HG02870 (cell line): ENCODE measurements at regions not wholly inside any gene's neighbourhood (a gene's known extent, or its start where the extent isn't known, plus 50 kb on each side); places are given as distances from the start of the nearest gene placed in this dataset.

Experiments
- ATAC-seq: cut with Tn5 transposase; IDR thresholded peaks from one replicate; pipeline ENCODE4 v1.9.1; 2021; ENCODE audit warnings: mild to moderate bottlenecking, moderate library complexity; ENCODE audit not compliant: unreplicated experiment

GRCh38 chr1:55703726-55704363, 488.7 kb upstream of the USP24 start:
- no peak for ATAC-seq

DNA sequence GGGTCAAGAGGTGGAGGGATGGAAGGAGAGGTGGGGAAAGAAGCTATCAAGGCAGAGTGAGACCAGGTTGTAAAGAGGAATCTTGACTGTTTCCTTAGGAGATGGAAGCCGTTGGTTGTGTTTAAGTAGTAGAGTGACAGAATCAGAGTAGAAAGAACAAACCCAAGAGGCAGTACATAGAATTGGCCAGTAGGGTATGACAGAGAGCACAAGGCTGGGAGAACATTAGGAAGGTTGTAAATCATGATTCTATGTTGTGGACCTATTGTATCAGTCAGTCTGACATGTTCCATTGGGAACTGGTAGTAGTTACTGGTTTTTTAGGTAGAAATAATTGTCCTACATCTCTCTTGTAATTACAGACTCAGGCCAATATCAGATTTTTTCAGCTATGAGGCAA, 486.9 kb upstream of the USP24 start:
- ATAC-seq: peak; percentile 91

DNA sequence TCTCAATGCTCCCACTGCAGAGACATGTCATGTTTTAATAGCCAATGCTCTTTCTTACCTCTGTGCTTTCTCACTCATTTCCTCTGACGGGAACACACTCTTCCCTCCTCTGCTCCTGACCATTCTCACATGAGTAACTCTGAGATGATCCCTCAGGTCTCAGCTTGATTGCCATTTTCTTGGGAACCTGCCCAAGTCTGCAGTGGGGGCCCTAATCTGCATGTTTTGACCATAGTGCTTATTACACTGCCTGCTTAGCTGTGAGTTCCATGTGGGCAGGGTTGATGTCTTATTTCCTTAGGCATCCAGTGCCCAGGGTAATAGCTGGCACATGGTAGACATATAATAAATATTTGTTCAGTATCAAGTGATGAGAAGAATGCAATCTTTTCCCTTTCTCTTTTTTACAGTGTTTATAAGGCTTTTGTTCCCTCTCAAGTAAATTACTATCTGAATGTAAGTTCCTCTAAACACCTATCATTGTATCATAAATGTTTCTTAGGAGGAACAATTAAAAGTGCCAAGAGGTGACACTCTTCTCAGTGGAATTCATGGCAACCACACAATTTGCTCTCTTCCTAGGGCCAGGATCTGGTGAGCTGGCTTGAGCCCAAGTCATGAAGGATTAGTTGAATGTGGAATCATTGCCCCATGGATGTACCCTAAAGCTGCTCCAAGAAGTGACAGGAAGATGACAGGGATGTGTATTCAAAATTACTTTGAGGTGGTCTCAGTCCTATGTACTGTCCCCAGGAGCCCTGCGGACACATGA, 485.4 kb upstream of the USP24 start:
- no peak for ATAC-seq

- ATAC-seq: no peak
These were observed 484.1 kb upstream of the USP24 start for GRCh38 chr1:55699228-55699627.

DNA sequence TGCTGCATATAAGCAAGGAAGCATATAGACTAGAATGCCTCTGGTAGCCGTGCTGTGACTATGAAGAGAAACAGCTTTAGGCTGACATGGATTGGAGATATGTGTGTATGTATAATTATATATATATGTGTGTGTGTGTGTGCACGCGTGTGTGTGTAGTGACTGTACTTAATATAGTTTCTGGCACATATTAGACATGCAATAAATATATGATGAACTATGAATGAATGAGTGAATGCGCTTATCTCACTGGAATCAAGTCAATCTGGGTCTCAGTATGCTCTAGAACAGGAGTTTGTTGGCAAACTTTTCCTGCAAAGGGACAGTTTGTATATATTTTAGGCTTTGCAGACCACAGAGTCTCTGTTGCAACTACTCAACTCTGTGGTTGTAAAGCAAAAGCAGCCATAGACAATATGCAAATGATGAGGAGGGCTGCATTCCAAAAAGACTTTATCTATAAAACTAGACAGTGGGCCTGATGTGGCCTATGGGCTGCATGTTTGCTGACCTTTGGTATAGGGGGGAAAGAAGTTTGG, 482.9 kb upstream of the USP24 start:
- no peak for ATAC-seq

- ATAC-seq: no peak
These were observed 481.7 kb upstream of the USP24 start for GRCh38 chr1:55696891-55697290.

GRCh38 chr1:55696181-55696754, 481.1 kb upstream of the USP24 start:
- ATAC-seq: no peak

- ATAC-seq: no peak
These were observed 480.4 kb upstream of the USP24 start for GRCh38 chr1:55695552-55695951.

- no peak for ATAC-seq
These were observed 480.0 kb upstream of the USP24 start for GRCh38 chr1:55695151-55695550.

DNA sequence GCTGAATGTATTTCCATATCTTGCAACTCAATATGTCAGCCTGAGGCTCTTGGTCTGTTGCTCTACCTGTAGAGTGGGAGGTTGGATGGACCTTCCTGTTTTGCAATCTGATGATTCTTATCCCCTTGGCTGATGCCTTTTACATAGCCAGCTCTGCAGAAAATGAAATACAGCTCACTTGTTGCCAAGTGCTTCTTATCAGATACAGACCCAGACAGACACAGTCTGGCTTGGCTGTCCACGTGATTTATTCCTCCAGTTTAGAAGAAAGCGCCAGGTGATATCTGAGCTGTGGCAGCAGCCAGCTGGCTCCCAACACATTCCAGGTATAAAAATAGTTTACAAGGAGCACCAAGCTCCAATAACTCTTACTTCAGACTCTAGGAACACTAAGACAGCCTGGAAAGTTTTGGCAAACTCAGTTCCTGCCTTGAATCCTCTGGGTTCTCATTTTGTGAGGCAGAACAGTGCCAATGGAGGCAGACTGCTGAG, 479.2 kb upstream of the USP24 start:
- ATAC-seq: no peak

DNA sequence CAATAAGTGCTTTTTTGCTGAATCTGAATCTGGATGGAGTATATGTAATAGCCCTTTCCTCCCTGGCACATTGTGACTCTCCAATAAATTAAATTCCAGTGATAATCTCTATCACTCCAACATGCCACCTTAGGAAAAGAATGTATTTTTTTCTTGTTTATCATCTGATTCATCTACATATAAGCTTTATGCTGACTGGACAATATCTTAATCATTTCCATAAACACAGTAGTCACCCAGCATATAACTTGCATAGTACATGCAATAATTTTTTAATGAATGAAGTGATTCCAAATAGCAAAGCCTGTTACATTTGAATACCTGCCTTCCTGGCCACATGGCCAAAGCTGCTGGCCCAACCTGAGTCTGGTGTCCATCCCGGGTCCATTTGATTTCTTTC, 477.6 kb upstream of the USP24 start:
- ATAC-seq: no peak

DNA sequence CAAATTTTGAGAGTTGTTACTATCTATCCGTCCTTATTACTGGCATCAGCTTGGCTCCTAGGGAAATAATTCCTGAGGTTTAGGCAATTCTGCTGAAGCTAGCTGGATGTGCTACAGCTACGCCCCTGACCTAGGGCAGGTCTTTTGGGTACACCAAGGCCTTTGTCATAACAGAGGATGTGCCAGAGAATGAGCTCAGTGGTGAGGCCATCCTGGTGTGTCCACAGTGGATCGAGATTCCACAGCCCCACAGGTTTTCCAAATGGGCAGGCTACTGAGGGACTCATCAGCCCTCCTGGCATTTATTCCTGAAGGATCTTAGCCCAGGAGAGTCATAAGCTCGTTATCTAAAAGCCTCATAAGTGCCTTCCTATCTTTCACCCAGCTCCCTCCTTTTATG, 475.2 kb upstream of the USP24 start:
- no peak for ATAC-seq

DNA sequence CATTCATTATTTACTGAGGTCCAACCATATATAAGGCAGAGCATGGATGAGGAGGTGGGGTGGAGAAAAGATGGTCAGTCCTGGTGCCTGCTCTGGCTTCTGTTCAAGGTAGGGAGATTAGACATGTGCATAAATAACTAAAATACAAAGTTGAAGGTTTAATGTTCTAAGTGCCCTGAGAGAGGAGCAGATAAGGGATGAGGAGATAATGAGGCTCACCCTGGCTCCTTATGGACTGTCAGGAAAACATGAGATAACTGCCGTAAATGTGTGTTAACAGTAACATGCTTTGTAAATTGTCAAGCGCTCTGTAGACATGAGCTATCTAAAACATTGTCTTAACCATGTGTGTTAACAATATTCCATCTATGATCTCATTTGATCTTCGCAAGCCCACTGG, 474.6 kb upstream of the USP24 start:
- ATAC-seq: no peak

GRCh38 chr1:55685560-55685959, 470.4 kb upstream of the USP24 start:
- ATAC-seq: no peak

GRCh38 chr1:55684131-55684650, 469.0 kb upstream of the USP24 start:
- ATAC-seq: no peak

GRCh38 chr1:55682198-55682597, 467.0 kb upstream of the USP24 start:
- ATAC-seq: no peak

- ATAC-seq: no peak
These were observed 464.8 kb upstream of the USP24 start for GRCh38 chr1:55679971-55680370.

DNA sequence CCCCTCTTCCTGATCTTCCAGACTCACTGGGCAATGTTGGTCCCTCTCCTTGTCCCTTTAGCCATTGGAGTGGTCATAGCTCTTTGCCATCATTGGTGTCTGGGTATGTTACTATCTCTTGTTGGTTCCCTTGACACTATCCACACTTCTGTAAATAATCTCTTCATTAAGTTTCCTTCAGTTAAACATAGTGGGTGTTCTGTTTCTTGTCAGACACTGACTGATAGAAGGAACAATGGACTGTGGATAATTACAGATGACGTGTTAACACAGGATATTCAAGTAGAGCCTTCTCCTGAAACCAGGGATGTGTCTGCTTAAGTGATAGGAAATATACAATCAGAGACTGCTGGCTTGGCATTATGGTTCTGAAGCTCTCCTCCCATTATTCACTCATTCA, 458.3 kb upstream of the USP24 start:
- ATAC-seq: no peak

DNA sequence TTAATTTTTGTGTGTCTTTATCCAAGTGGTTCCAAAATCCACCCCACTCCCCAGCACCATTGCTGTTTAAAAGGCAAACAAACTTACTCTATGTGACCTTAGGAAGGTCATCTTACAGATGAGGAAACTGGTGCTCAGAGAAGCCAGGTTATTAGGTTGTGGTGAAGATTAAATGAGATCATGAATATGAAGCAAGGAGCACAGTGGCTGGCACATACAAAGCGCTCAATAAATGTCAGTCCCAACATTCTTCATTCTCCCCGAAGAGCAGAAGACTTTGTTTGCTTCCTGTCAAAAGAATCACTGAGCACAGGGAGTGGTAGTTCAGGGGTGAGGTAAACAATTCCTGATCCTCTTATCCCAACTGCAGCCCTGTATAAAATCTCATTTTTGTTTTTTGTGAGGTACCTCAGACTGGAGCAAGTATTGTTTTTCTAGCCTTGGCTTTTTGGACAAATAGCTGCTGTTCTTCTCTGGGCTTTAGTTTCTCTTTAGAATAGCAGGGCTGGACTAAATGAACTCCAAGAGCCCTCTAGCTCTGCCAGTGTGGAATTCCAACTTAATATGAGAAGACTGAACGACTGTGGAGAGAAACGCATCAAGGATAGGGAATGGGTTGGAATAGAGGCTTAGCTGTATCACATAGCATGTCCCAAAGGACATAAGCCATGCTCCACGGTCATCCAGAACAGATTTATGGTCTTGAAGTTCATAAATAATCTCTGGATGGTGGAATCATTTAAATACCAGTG, 455.3 kb upstream of the USP24 start:
- ATAC-seq: no peak

- ATAC-seq: no peak
These were observed 454.1 kb upstream of the USP24 start for GRCh38 chr1:55669293-55669692.

- no peak for ATAC-seq
These were observed 447.7 kb upstream of the USP24 start for GRCh38 chr1:55662875-55663274.
